ENCODE measurements at regions not wholly inside any gene's neighbourhood (a gene's known extent, or its start where the extent isn't known, plus 50 kb on each side); places are given as distances from the start of the nearest gene placed in this dataset.

DNA sequence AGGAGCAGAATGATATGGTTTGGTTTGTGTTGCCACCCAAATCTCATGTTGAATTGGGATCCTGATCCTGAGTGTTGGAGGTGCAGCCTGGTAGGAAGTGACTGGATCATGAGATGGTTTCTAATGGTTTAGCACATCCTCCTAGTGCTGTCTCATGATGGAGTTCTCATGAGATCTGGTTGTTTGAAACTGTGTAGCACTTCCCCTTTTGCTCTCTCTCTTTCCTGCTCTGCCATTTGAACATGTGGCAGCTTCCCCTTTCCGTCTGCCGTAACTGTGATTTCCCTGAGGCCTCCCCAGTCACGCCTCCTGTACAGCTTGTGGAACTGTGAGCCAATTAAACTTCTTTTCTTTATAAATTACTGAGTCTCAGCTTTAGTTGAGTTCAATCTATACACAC is 756.8 kb upstream of the CDH6 start:
- TF ChIP-seq, protein P1, sequence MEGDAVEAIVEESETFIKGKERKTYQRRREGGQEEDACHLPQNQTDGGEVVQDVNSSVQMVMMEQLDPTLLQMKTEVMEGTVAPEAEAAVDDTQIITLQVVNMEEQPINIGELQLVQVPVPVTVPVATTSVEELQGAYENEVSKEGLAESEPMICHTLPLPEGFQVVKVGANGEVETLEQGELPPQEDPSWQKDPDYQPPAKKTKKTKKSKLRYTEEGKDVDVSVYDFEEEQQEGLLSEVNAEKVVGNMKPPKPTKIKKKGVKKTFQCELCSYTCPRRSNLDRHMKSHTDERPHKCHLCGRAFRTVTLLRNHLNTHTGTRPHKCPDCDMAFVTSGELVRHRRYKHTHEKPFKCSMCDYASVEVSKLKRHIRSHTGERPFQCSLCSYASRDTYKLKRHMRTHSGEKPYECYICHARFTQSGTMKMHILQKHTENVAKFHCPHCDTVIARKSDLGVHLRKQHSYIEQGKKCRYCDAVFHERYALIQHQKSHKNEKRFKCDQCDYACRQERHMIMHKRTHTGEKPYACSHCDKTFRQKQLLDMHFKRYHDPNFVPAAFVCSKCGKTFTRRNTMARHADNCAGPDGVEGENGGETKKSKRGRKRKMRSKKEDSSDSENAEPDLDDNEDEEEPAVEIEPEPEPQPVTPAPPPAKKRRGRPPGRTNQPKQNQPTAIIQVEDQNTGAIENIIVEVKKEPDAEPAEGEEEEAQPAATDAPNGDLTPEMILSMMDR (IDR thresholded peaks at IDR 0.05; ENCODE audit: low read depth, low read length, poor library complexity, severe bottlenecking), result no peak
- no peak for TF ChIP-seq EZH2phosphoT487 (IDR thresholded peaks at IDR 0.05; ENCODE audit: borderline replicate concordance, low read length)
